ENCODE measurements at regions not wholly inside any gene's neighbourhood (a gene's known extent, or its start where the extent isn't known, plus 50 kb on each side); places are given as distances from the start of the nearest gene placed in this dataset.

GRCh38 chr1:63148825-63149645 is 173.3 kb upstream of the FOXD3 start:
- Histone ChIP-seq H3K4me1 (no peaks in the 10 kb centered on the region), H3K36me3 (ENCODE audit: low read depth, missing control alignments) (no peaks in the 10 kb centered on the region), H3K27ac (no peak overlapping the region), H3K9me3 (no peaks in the 10 kb centered on the region), H3K4me3 (no peak overlapping the region), H3K27me3 (no peaks in the 10 kb centered on the region)
- DNase-seq, result peak; percentile 69
- intact Hi-C loops (cut with DNase I; ENCODE audit: low total_unique reads), result no loop called here
- TF ChIP-seq CTCF (IDR thresholded peaks at IDR 0.05) (peak in 1 of 3 experiments; percentile 49), POLR2A (IDR thresholded peaks at IDR 0.05) (no peak)
- 35 to 36% methylated on average over 3 of the region's 3 CpGs for WGBS, 2 donors

GRCh38 chr1:63152572-63152971 is 169.8 kb upstream of the FOXD3 start:
- 34 to 45% methylated on average over 3 of the region's 3 CpGs for WGBS, 2 donors
- Histone ChIP-seq H3K27ac (no peak overlapping the region), H3K4me3 (no peak overlapping the region), H3K9me3 (no peaks in the 10 kb centered on the region), H3K36me3 (ENCODE audit: low read depth, missing control alignments) (no peaks in the 10 kb centered on the region), H3K4me1 (no peaks in the 10 kb centered on the region), H3K27me3 (no peaks in the 10 kb centered on the region)
- TF ChIP-seq CTCF (IDR thresholded peaks at IDR 0.05), result no peak
- intact Hi-C loops (cut with DNase I; ENCODE audit: low total_unique reads), result no loop called here
- DNase-seq, result no peak

GRCh38 chr1:63155437-63155836 is 166.9 kb upstream of the FOXD3 start:
- WGBS, 2 donors, result 84 to 90% methylated on average over 2 of the region's 2 CpGs
- no peak overlapping the region for H3K27ac ChIP-seq
- no peak for DNase-seq
- H3K27me3 ChIP-seq, result no peaks in the 10 kb centered on the region
- no peaks in the 10 kb centered on the region for H3K9me3 ChIP-seq
- H3K36me3 ChIP-seq (ENCODE audit: low read depth, missing control alignments), result no peaks in the 10 kb centered on the region
- no peaks in the 10 kb centered on the region for H3K4me1 ChIP-seq
- intact Hi-C loops (cut with DNase I; ENCODE audit: low total_unique reads), result no loop called here
- no peak overlapping the region for H3K4me3 ChIP-seq
- TF ChIP-seq POLR2A (IDR thresholded peaks at IDR 0.05), result no peak
- no peak for TF ChIP-seq CTCF (IDR thresholded peaks at IDR 0.05)

GRCh38 chr1:63157085-63157484 is 165.3 kb upstream of the FOXD3 start:
- H3K4me3 ChIP-seq, result no peak overlapping the region
- DNase-seq, result no peak
- H3K9me3 ChIP-seq, result no peaks in the 10 kb centered on the region
- TF ChIP-seq CTCF (IDR thresholded peaks at IDR 0.05) (no peak), POLR2A (IDR thresholded peaks at IDR 0.05) (no peak)
- H3K36me3 ChIP-seq (ENCODE audit: low read depth, missing control alignments), result no peaks in the 10 kb centered on the region
- no peak overlapping the region for H3K27ac ChIP-seq
- no peaks in the 10 kb centered on the region for H3K4me1 ChIP-seq
- intact Hi-C loops (cut with DNase I; ENCODE audit: low total_unique reads), result no loop called here
- H3K27me3 ChIP-seq, result no peaks in the 10 kb centered on the region
- WGBS, 2 donors, result 89 to 92% methylated on average over 5 of the region's 5 CpGs

- no peak for TF ChIP-seq CTCF (IDR thresholded peaks at IDR 0.05)
- no peak for TF ChIP-seq POLR2A (IDR thresholded peaks at IDR 0.05)
- no peak overlapping the region for H3K4me3 ChIP-seq
- DNase-seq, result no peak
- no peaks in the 10 kb centered on the region for H3K9me3 ChIP-seq
- WGBS, 2 donors, result 77 to 81% methylated on average over 6 of the region's 6 CpGs
- H3K4me1 ChIP-seq, result no peaks in the 10 kb centered on the region
- H3K36me3 ChIP-seq (ENCODE audit: low read depth, missing control alignments), result no peaks in the 10 kb centered on the region
- H3K27me3 ChIP-seq, result no peaks in the 10 kb centered on the region
- no peak overlapping the region for H3K27ac ChIP-seq
- intact Hi-C loops (cut with DNase I; ENCODE audit: low total_unique reads), result no loop called here
Observed at GRCh38 chr1:63169057-63169456, 153.3 kb upstream of the FOXD3 start.

Measured in testis (tissue), 2 donors.